Endodermal cell (in vitro differentiated cells): ENCODE measurements at regions not wholly inside any gene's neighbourhood (a gene's known extent, or its start where the extent isn't known, plus 50 kb on each side); places are given as distances from the start of the nearest gene placed in this dataset.

Experiments used
- DNase-seq: peaks from one replicate; pipeline ENCODE4 v3.0.0-alpha.2; 2017
- H3K27ac ChIP-seq: 2 replicates; pipeline ENCODE4 v1.5.1; 2013; ENCODE audit warnings: mild to moderate bottlenecking, low read depth, low read length, moderate library complexity
- H3K27me3 ChIP-seq: 2 replicates; pipeline ENCODE4 v1.6.1; 2013; ENCODE audit warnings: mild to moderate bottlenecking, low read length, moderate library complexity; ENCODE audit not compliant: insufficient read depth, control insufficient read depth, poor library complexity, severe bottlenecking
- H3K36me3 ChIP-seq: 2 replicates; pipeline ENCODE4 v1.7.0; 2013; ENCODE audit warnings: mild to moderate bottlenecking, low read length, moderate library complexity; ENCODE audit not compliant: control insufficient read depth, insufficient read depth
- H3K4me1 ChIP-seq: one replicate; pipeline ENCODE4 v1.7.0; 2013; ENCODE audit warnings: low read length; ENCODE audit not compliant: control insufficient read depth, insufficient read depth
- H3K4me3 ChIP-seq: 2 replicates; pipeline ENCODE4 v1.5.1; 2013; ENCODE audit warnings: mild to moderate bottlenecking, low read length, moderate library complexity
- H3K9ac ChIP-seq: 2 replicates; pipeline ENCODE4 v1.6.1; 2013; ENCODE audit warnings: mild to moderate bottlenecking, low read length, moderate library complexity; ENCODE audit not compliant: poor library complexity, severe bottlenecking; ENCODE audit errors: extremely low read depth
- H3K9me3 ChIP-seq: 2 replicates; pipeline ENCODE4 v1.6.1; 2013; ENCODE audit warnings: mild to moderate bottlenecking, low read length, moderate library complexity; ENCODE audit not compliant: control insufficient read depth
- H3K27ac Mint-ChIP-seq: 2 replicates; pipeline ENCODE4 v1.8.0; 2020; ENCODE audit warnings: mixed read lengths
- H3K27me3 Mint-ChIP-seq: 2 replicates; pipeline ENCODE4 v1.8.0; 2021; ENCODE audit warnings: mild to moderate bottlenecking, mixed read lengths; ENCODE audit not compliant: insufficient read depth
- H3K36me3 Mint-ChIP-seq: 2 replicates; pipeline ENCODE4 v1.8.0; 2020; ENCODE audit warnings: low read depth, mixed read lengths
- H3K4me1 Mint-ChIP-seq: 2 replicates; pipeline ENCODE4 v1.8.0; 2020; ENCODE audit warnings: mixed read lengths
- H3K4me3 Mint-ChIP-seq: 2 replicates; pipeline ENCODE4 v1.8.0; 2020; ENCODE audit warnings: mild to moderate bottlenecking, moderate library complexity, mixed read lengths
- H3K9me3 Mint-ChIP-seq: 2 replicates; pipeline ENCODE4 v1.8.0; 2020; ENCODE audit warnings: mild to moderate bottlenecking, mixed read lengths
- WGBS, 2 experiments: methylation state at CpG; one replicate each; pipeline versions ENCODE4 v1.1.5 to v1.1.7; 2013; ENCODE audit warnings: missing lambda C conversion rate in 2 of 2, mixed read lengths in 1 of 2; ENCODE audit not compliant: insufficient coverage in 1 of 2, insufficient read length in 1 of 2; 5-methylcytosine and 5-hydroxymethylcytosine counted together
- TF ChIP-seq, protein P1 (sequence below): fragments of 200-600 bp; sonication (generic); conservative IDR thresholded peaks from 2 replicates; pipeline ENCODE4 v1.5.0; 2021; ENCODE audit warnings: antibody characterized with exemption, mild to moderate bottlenecking

- H3K36me3 ChIP-seq = no peaks in the 10 kb centered on the region
- H3K27ac Mint-ChIP-seq = no peak overlapping the region
- H3K4me1 Mint-ChIP-seq = peaks cover 14% of the 10 kb centered on the region
- no peak for DNase-seq
- H3K4me3 Mint-ChIP-seq = no peak overlapping the region
- TF ChIP-seq, protein P1, sequence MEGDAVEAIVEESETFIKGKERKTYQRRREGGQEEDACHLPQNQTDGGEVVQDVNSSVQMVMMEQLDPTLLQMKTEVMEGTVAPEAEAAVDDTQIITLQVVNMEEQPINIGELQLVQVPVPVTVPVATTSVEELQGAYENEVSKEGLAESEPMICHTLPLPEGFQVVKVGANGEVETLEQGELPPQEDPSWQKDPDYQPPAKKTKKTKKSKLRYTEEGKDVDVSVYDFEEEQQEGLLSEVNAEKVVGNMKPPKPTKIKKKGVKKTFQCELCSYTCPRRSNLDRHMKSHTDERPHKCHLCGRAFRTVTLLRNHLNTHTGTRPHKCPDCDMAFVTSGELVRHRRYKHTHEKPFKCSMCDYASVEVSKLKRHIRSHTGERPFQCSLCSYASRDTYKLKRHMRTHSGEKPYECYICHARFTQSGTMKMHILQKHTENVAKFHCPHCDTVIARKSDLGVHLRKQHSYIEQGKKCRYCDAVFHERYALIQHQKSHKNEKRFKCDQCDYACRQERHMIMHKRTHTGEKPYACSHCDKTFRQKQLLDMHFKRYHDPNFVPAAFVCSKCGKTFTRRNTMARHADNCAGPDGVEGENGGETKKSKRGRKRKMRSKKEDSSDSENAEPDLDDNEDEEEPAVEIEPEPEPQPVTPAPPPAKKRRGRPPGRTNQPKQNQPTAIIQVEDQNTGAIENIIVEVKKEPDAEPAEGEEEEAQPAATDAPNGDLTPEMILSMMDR = no peak
- 40 to 85% methylated on average over 3 to 22 of the region's 24 CpGs for WGBS, 2 experiments
- no peak overlapping the region for H3K9ac ChIP-seq
- no peak overlapping the region for H3K4me3 ChIP-seq
- H3K9me3 Mint-ChIP-seq = peaks cover 2% of the 10 kb centered on the region
- H3K36me3 Mint-ChIP-seq = no peaks in the 10 kb centered on the region
- H3K27me3 Mint-ChIP-seq = peaks cover 41% of the 10 kb centered on the region
- H3K4me1 ChIP-seq = no peaks in the 10 kb centered on the region
- peaks cover 3% of the 10 kb centered on the region for H3K9me3 ChIP-seq
- H3K27me3 ChIP-seq = peaks cover 9% of the 10 kb centered on the region
- no peak overlapping the region for H3K27ac ChIP-seq
Measured at GRCh38 chr7:35418716-35419390, 165.0 kb upstream of the TBX20 start.

GRCh38 chr7:35416568-35416967 lies 162.7 kb upstream of the TBX20 start:
- H3K27ac ChIP-seq = no peak overlapping the region
- Mint-ChIP-seq H3K9me3 (no peaks in the 10 kb centered on the region), H3K27me3 (peaks cover 37% of the 10 kb centered on the region), H3K4me3 (no peak overlapping the region), H3K4me1 (peaks cover 14% of the 10 kb centered on the region), H3K27ac (no peak overlapping the region), H3K36me3 (no peaks in the 10 kb centered on the region)
- WGBS, 2 experiments = 92 to 98% methylated on average over 2 of the region's 2 CpGs
- no peak overlapping the region for H3K9ac ChIP-seq
- H3K4me3 ChIP-seq = no peak overlapping the region
- H3K9me3 ChIP-seq = no peaks in the 10 kb centered on the region
- H3K36me3 ChIP-seq = no peaks in the 10 kb centered on the region
- TF ChIP-seq, protein P1 = no peak
- H3K4me1 ChIP-seq = no peaks in the 10 kb centered on the region
- DNase-seq = no peak
- H3K27me3 ChIP-seq = peaks cover 9% of the 10 kb centered on the region

DNA sequence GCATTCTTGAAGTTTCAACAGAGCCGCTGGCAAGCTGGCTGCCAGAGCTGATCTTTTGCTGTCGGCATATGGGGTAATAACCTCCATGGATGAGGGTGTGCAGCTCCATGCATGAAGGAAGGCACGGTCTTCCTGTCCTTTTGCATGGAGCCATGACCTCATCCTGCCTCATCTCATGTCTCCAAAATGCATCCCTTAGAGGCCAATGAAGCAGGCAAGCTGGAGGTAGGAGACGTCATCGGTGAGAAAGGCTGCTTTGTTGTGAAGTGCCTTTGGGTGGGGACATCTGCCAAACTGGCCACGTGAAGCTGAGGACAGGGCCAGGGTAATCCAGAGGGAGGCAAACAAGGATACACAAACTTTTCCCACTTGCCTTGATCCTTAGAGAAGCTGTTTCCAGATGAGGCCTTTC lies 161.5 kb upstream of the TBX20 start:
- Mint-ChIP-seq H3K4me1 (peaks cover 20% of the 10 kb centered on the region), H3K9me3 (no peaks in the 10 kb centered on the region), H3K27ac (no peak overlapping the region), H3K36me3 (no peaks in the 10 kb centered on the region), H3K27me3 (peaks cover 27% of the 10 kb centered on the region), H3K4me3 (no peak overlapping the region)
- H3K36me3 ChIP-seq = no peaks in the 10 kb centered on the region
- H3K9me3 ChIP-seq = no peaks in the 10 kb centered on the region
- H3K27me3 ChIP-seq = peaks cover 8% of the 10 kb centered on the region
- H3K4me3 ChIP-seq = no peak overlapping the region
- WGBS, 2 experiments = 91 to 94% methylated on average over 4 to 6 of the region's 6 CpGs
- no peak overlapping the region for H3K27ac ChIP-seq
- TF ChIP-seq, protein P1 = no peak
- no peak overlapping the region for H3K9ac ChIP-seq
- no peak for DNase-seq
- H3K4me1 ChIP-seq = no peaks in the 10 kb centered on the region
